ENCODE measurements at regions not wholly inside any gene's neighbourhood (a gene's known extent, or its start where the extent isn't known, plus 50 kb on each side); places are given as distances from the start of the nearest gene placed in this dataset.

DNA sequence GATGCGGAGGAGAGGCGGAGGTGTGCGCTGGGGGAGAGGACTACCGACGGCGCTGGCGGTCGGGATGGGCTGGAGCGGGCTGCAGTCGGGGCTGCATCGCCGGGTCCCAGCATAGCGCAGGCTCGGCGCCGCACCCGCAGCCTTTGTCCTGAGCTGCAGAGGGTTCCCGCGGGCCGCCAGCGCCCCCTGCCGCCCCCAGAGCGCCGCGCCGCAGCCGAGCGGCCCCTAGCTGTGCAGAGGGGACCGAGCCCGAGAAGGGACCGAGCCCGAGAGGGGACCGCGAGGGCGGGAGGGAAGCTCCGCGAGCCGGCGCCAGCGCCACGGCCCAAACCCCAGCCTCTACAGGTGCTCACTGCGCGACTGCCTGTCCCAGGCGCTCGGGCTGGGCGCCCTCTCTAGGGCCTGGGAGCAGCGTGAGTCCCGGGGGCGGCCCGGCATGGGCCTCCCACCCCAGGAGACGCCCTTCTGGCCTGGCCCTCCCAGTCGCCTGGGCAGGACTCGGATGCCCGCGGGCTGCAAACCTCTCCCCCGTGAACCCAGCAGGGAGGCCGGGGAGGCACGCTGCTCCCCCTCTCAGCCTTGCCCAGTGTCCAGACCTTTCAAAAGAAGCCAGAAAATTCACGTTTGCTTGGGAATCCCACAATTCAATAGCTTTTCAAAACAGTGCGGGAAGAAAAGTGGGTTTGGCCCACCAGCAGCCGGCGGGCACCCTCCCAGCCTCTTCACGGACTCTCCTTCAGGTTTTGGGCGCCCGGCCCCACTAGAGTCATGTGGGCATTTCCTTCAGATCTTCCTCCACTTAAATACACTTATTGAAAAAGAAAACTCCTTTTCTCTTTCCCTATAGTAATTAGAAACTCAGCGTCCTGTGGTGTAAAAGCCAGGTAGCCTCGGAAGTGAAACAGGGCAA, 134.7 kb downstream of the TPRA1 start:
- H3K4ac ChIP-seq (ENCODE audit: low read depth in 1 of 2, low read length in 2 of 2): no peak overlapping the region
- no peak overlapping the region for H2BK5ac ChIP-seq (ENCODE audit: low read depth, low read length, poor library complexity, severe bottlenecking)
- no peak overlapping the region for H4K8ac ChIP-seq (ENCODE audit: low read length)
- no peak overlapping the region for H2AK5ac ChIP-seq (ENCODE audit: low read length, severe bottlenecking)
- H2BK12ac ChIP-seq (ENCODE audit: low read length in 2 of 2): no peak overlapping the region
- H3K4me3 ChIP-seq (ENCODE audit: insufficient read depth in 1 of 2, low read depth in 1 of 2, low read length in 2 of 2): peak overlapping the region; percentile 34 to 71
- no peaks in the 10 kb centered on the region for H3K36me3 ChIP-seq (ENCODE audit: control insufficient read depth in 1 of 2, insufficient read depth in 2 of 2, low read depth in 1 of 2, low read length in 2 of 2)
- H3K79me1 ChIP-seq (replicated peaks; ENCODE audit: low read length, poor library complexity, severe bottlenecking): no peaks in the 10 kb centered on the region
- DNase-seq: peak; percentile 46
- no peak overlapping the region for H4K91ac ChIP-seq (ENCODE audit: low read length)
- no peaks in the 10 kb centered on the region for H3K9me3 ChIP-seq (ENCODE audit: control insufficient read depth, low read length)
- peak overlapping the region; percentile 36 for H3K9ac ChIP-seq (ENCODE audit: low read length)
- H3K27me3 ChIP-seq (ENCODE audit: control insufficient read depth in 1 of 2, insufficient read depth in 1 of 2, low read length in 2 of 2): peaks cover 75 to 76% of the 10 kb centered on the region in 2 experiments
- no peak overlapping the region for H3K27ac ChIP-seq (ENCODE audit: low read length, poor library complexity, severe bottlenecking)
- WGBS: 4% methylated on average over 56 of the region's 67 CpGs
- no peak overlapping the region for H2AFZ ChIP-seq (ENCODE audit: low read depth, low read length)
- H3K18ac ChIP-seq (ENCODE audit: low read depth in 1 of 2, low read length in 2 of 2): no peak overlapping the region
- no peak overlapping the region for H2BK15ac ChIP-seq (ENCODE audit: low read depth, poor library complexity, severe bottlenecking)
- H2BK120ac ChIP-seq (ENCODE audit: low read depth, low read length): no peak overlapping the region
- no peak overlapping the region for H3K23ac ChIP-seq (ENCODE audit: low read length in 2 of 2)
- H3K4me1 ChIP-seq (ENCODE audit: control insufficient read depth, insufficient read depth, low read depth, low read length): peaks cover 18% of the 10 kb centered on the region
- H3K14ac ChIP-seq (ENCODE audit: low read length in 2 of 2): no peak overlapping the region
- H3K4me2 ChIP-seq (ENCODE audit: low read length, poor library complexity, severe bottlenecking): peak overlapping the region; percentile 89

DNA sequence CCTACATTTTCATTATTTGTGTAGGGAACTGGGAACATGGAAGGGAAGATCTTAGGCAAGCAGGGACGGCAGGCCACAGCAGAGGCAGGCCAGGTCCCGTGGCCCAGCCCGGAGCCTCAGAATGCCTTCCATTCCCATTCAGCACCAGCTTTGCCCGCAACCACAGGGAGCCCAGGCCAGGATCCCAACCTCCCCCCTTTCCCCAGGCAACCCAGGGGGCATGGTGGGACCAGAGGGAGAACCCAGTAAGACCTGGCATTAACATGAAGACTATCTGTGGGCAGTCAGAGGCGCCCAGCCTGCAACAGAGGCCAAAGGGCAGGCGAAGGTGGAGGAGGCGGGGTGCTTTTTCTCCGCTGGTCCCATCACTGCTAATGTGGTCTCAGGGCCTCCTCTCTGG, 135.6 kb downstream of the TPRA1 start:
- no peak overlapping the region for H2BK12ac ChIP-seq (ENCODE audit: low read length in 2 of 2)
- no peak overlapping the region for H2AFZ ChIP-seq (ENCODE audit: low read depth, low read length)
- H4K8ac ChIP-seq (ENCODE audit: low read length): no peak overlapping the region
- H3K36me3 ChIP-seq (ENCODE audit: control insufficient read depth in 1 of 2, insufficient read depth in 2 of 2, low read depth in 1 of 2, low read length in 2 of 2): no peaks in the 10 kb centered on the region
- 79% methylated on average over 8 of the region's 8 CpGs for WGBS
- H3K4me2 ChIP-seq (ENCODE audit: low read length, poor library complexity, severe bottlenecking): no peak overlapping the region
- no peak overlapping the region for H3K4me3 ChIP-seq (ENCODE audit: insufficient read depth in 1 of 2, low read depth in 1 of 2, low read length in 2 of 2)
- no peak overlapping the region for H3K27ac ChIP-seq (ENCODE audit: low read length, poor library complexity, severe bottlenecking)
- H2AK5ac ChIP-seq (ENCODE audit: low read length, severe bottlenecking): no peak overlapping the region
- no peak overlapping the region for H4K91ac ChIP-seq (ENCODE audit: low read length)
- peaks cover 18% of the 10 kb centered on the region for H3K4me1 ChIP-seq (ENCODE audit: control insufficient read depth, insufficient read depth, low read depth, low read length)
- H2BK120ac ChIP-seq (ENCODE audit: low read depth, low read length): no peak overlapping the region
- H3K23ac ChIP-seq (ENCODE audit: low read length in 2 of 2): no peak overlapping the region
- no peak overlapping the region for H2BK5ac ChIP-seq (ENCODE audit: low read depth, low read length, poor library complexity, severe bottlenecking)
- H3K9me3 ChIP-seq (ENCODE audit: control insufficient read depth, low read length): no peaks in the 10 kb centered on the region
- H3K18ac ChIP-seq (ENCODE audit: low read depth in 1 of 2, low read length in 2 of 2): no peak overlapping the region
- H3K9ac ChIP-seq (ENCODE audit: low read length): no peak overlapping the region
- H2BK15ac ChIP-seq (ENCODE audit: low read depth, poor library complexity, severe bottlenecking): no peak overlapping the region
- DNase-seq: no peak
- no peak overlapping the region for H3K4ac ChIP-seq (ENCODE audit: low read depth in 1 of 2, low read length in 2 of 2)
- no peaks in the 10 kb centered on the region for H3K79me1 ChIP-seq (replicated peaks; ENCODE audit: low read length, poor library complexity, severe bottlenecking)
- peaks cover 70 to 75% of the 10 kb centered on the region in 2 experiments for H3K27me3 ChIP-seq (ENCODE audit: control insufficient read depth in 1 of 2, insufficient read depth in 1 of 2, low read length in 2 of 2)
- H3K14ac ChIP-seq (ENCODE audit: low read length in 2 of 2): no peak overlapping the region

DNA sequence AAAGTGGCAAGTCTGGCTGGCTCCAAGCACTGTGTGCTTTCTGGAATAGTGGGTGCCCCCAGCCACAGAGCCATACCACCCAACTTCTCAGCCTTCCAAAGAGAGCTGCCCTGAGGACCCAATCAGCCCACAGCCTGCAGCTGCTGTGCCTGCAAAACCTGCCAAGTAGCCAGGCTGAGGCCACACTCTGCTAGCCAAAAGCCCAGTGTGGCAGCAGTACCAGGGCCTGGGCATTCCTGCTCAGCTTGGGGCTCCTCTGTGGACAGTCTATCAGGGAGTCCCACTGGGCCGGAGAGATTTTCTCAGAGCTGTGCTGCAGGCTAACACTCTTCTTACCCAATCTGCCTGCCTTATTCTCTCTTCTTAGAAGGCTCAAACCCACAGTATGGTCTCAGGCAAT, 136.5 kb downstream of the TPRA1 start:
- Histone ChIP-seq H3K36me3 (ENCODE audit: control insufficient read depth in 1 of 2, insufficient read depth in 2 of 2, low read depth in 1 of 2, low read length in 2 of 2) (no peaks in the 10 kb centered on the region), H3K9me3 (ENCODE audit: control insufficient read depth, low read length) (no peaks in the 10 kb centered on the region), H3K18ac (ENCODE audit: low read depth in 1 of 2, low read length in 2 of 2) (no peak overlapping the region), H4K91ac (ENCODE audit: low read length) (no peak overlapping the region), H3K27me3 (ENCODE audit: control insufficient read depth in 1 of 2, insufficient read depth in 1 of 2, low read length in 2 of 2) (peaks cover 68 to 75% of the 10 kb centered on the region in 2 experiments), H3K4me2 (ENCODE audit: low read length, poor library complexity, severe bottlenecking) (no peak overlapping the region), H2AFZ (ENCODE audit: low read depth, low read length) (no peak overlapping the region), H2BK120ac (ENCODE audit: low read depth, low read length) (no peak overlapping the region), H3K9ac (ENCODE audit: low read length) (no peak overlapping the region), H3K27ac (ENCODE audit: low read length, poor library complexity, severe bottlenecking) (no peak overlapping the region), H4K8ac (ENCODE audit: low read length) (no peak overlapping the region), H2BK5ac (ENCODE audit: low read depth, low read length, poor library complexity, severe bottlenecking) (no peak overlapping the region), H2BK12ac (ENCODE audit: low read length in 2 of 2) (no peak overlapping the region), H2BK15ac (ENCODE audit: low read depth, poor library complexity, severe bottlenecking) (no peak overlapping the region), H3K23ac (ENCODE audit: low read length in 2 of 2) (no peak overlapping the region), H3K79me1 (replicated peaks; ENCODE audit: low read length, poor library complexity, severe bottlenecking) (no peaks in the 10 kb centered on the region), H3K4me3 (ENCODE audit: insufficient read depth in 1 of 2, low read depth in 1 of 2, low read length in 2 of 2) (no peak overlapping the region), H3K14ac (ENCODE audit: low read length in 2 of 2) (no peak overlapping the region), H3K4ac (ENCODE audit: low read depth in 1 of 2, low read length in 2 of 2) (no peak overlapping the region), H2AK5ac (ENCODE audit: low read length, severe bottlenecking) (no peak overlapping the region), H3K4me1 (ENCODE audit: control insufficient read depth, insufficient read depth, low read depth, low read length) (peaks cover 18% of the 10 kb centered on the region)
- 87% methylated on average over 1 of the region's 1 CpG for WGBS
- DNase-seq: no peak

DNA sequence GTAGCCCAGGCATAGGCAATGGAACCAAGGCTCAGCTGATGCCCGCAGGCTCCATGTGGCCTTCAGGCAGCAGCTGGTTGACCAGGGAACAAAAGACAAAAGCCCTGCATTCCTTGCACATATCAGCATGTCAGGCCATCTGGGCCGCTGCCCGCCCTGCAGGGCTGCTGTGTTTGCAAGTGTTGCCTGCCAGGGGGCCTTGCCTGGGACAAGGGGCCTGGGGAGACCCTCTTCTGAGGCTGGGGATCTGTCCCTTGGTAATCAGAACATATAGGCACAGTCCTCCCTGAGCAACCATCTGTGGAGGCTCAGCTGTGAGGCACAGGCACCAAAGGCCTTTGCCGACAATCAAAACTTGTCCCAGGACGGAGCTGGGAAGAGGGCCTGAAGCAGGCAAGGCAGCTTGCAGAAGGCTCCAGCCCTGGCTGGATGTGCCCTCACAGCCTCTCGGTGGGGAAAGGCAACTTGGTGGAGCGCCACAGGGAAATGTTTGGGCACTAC, 138.2 kb downstream of the TPRA1 start:
- no peak overlapping the region for H3K4me3 ChIP-seq (ENCODE audit: insufficient read depth in 1 of 2, low read depth in 1 of 2, low read length in 2 of 2)
- H4K8ac ChIP-seq (ENCODE audit: low read length): no peak overlapping the region
- no peaks in the 10 kb centered on the region for H3K9me3 ChIP-seq (ENCODE audit: control insufficient read depth, low read length)
- no peak for DNase-seq
- H2AK5ac ChIP-seq (ENCODE audit: low read length, severe bottlenecking): no peak overlapping the region
- no peak overlapping the region for H2BK120ac ChIP-seq (ENCODE audit: low read depth, low read length)
- no peaks in the 10 kb centered on the region for H3K79me1 ChIP-seq (replicated peaks; ENCODE audit: low read length, poor library complexity, severe bottlenecking)
- H3K4me1 ChIP-seq (ENCODE audit: control insufficient read depth, insufficient read depth, low read depth, low read length): peaks cover 18% of the 10 kb centered on the region
- H3K23ac ChIP-seq (ENCODE audit: low read length in 2 of 2): no peak overlapping the region
- no peaks in the 10 kb centered on the region for H3K36me3 ChIP-seq (ENCODE audit: control insufficient read depth in 1 of 2, insufficient read depth in 2 of 2, low read depth in 1 of 2, low read length in 2 of 2)
- H3K9ac ChIP-seq (ENCODE audit: low read length): no peak overlapping the region
- H2AFZ ChIP-seq (ENCODE audit: low read depth, low read length): no peak overlapping the region
- no peak overlapping the region for H3K4me2 ChIP-seq (ENCODE audit: low read length, poor library complexity, severe bottlenecking)
- no peak overlapping the region for H2BK12ac ChIP-seq (ENCODE audit: low read length in 2 of 2)
- H3K18ac ChIP-seq (ENCODE audit: low read depth in 1 of 2, low read length in 2 of 2): no peak overlapping the region
- no peak overlapping the region for H3K4ac ChIP-seq (ENCODE audit: low read depth in 1 of 2, low read length in 2 of 2)
- WGBS: 74% methylated on average over 6 of the region's 7 CpGs
- H4K91ac ChIP-seq (ENCODE audit: low read length): no peak overlapping the region
- no peak overlapping the region for H2BK5ac ChIP-seq (ENCODE audit: low read depth, low read length, poor library complexity, severe bottlenecking)
- H2BK15ac ChIP-seq (ENCODE audit: low read depth, poor library complexity, severe bottlenecking): no peak overlapping the region
- no peak overlapping the region for H3K27ac ChIP-seq (ENCODE audit: low read length, poor library complexity, severe bottlenecking)
- no peak overlapping the region for H3K14ac ChIP-seq (ENCODE audit: low read length in 2 of 2)
- peaks cover 59 to 68% of the 10 kb centered on the region in 2 experiments for H3K27me3 ChIP-seq (ENCODE audit: control insufficient read depth in 1 of 2, insufficient read depth in 1 of 2, low read length in 2 of 2)
